HG03354 (cell line): ENCODE measurements at regions not wholly inside any gene's neighbourhood (a gene's known extent, or its start where the extent isn't known, plus 50 kb on each side); places are given as distances from the start of the nearest gene placed in this dataset.
"Not testable (repeated sequence)": the region's sequence is repeated elsewhere in the genome, so short reads cannot be mapped to it uniquely, and the experiment has no call there.

ENCODE experiments used
- ATAC-seq: cut with Tn5 transposase; IDR thresholded peaks from one replicate; pipeline ENCODE4 v1.9.1; 2021; ENCODE audit warnings: mild to moderate bottlenecking; ENCODE audit not compliant: unreplicated experiment, poor library complexity, severe bottlenecking

DNA sequence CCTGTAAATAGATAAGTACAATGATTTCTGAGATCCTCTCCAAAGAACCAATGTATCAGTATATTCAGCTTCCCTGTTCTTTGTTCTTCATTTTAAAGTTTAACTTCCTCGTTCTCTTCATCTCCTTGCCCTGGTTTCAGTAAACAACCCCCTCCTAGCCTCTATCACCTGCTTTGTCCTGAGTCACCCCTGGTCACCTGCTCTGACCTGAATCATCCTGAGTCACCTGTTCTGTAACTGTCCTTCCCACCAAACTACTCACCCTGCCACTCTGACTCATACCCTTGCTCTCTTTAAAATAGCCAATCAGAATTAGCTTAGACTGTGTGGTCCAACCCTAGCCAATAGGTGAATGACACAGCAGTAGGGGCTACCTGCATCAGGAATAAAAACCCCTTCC lies 313.0 kb upstream of the LRRC3B start:
- ATAC-seq: not testable (repeated sequence)

DNA sequence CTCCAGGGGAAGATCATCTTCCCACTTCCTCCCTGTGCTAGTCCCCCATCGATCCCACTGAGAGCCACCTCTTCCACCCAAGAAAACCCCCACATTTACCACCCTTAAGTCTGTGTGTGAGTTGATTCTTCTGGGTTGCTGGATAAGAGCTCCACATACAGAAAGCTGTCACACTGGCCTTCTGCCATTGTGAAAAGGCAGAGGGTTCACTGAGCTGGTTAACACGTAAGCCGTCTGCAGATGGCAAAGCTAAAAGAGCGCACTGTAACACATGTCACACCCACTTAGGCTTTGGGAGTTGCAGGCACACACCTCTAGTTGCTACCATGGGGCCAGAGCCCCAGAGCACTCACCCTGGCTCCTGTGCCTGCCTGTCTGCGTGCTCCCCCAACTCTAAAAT lies 309.8 kb upstream of the LRRC3B start:
- ATAC-seq: no peak

DNA sequence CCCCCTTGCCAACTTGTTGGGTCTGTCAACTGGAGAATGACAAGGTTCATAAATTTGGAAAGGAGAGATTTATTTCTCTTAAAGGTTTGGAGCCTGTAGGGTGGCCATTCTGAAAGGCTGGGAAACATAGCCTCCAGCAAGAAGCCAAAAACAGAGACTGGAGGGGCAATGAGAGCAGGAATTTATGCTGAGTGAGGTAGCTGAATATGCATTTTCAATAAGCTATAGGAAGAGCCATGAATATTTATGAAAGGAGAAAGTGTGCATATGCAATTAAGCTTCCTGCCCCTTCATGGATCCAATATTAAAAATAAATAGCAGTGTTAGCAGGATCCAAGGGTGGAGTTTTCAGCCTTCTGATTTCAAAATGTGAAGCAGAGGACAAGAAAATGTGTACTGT lies 306.1 kb upstream of the LRRC3B start:
- ATAC-seq: no peak

DNA sequence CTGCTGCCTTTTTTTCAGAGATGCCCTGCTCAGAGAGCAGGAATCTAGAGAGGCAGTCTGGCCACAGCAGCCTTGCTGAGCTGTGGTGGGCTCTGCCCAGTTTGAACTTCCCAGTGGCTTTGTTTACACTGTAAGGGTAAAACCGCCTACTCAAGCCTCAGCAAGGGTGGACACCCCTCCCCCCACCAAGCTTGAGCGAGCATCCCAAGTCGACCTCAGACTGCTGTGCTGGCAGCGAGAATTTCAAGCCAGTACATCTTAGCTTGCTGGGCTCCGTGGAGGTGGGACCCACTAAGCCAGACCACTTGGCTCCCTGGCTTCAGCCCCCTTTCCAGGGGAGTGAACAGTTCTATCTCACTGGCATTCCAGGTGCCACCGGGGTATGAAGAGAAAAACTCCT lies 298.8 kb upstream of the LRRC3B start:
- not testable (repeated sequence) for ATAC-seq

DNA sequence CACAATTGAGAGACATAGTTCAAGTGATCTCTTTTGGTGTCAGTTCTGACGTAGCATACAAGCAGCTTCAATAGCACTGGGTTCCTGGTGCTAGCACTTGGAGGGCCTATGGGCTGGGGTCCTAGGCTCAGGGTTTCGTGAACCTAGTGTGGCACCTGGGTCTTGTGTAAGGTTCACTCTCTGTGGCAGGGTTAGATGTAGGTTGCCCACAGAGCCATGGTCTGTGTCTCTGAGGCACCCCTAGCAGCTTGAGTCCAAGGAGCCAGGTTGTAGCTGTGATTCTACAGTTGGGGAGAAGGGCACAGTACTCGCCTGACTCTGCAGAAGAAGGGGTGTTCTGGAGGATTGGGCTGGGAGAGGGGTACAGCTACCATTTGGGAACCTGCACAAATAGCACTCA lies 282.6 kb upstream of the LRRC3B start:
- no peak for ATAC-seq

DNA sequence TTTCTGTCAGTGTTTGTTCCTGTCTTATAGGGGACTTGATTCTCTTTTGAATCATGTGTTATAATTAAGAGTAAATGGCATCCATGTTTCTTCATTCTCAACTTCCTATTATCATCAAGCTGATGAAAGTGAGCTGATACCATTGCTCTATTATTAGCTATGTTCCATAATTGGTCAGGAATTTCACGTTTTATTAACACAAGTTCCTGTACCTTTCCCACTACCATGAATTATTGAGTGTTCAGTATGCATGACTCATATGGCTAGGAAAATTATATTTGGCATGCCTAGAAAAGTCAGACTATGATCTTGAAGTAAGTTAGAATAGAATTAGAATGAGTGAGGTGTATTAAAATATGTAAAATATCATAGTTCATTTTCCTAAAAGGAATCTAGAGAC lies 278.9 kb upstream of the LRRC3B start:
- ATAC-seq: no peak

DNA sequence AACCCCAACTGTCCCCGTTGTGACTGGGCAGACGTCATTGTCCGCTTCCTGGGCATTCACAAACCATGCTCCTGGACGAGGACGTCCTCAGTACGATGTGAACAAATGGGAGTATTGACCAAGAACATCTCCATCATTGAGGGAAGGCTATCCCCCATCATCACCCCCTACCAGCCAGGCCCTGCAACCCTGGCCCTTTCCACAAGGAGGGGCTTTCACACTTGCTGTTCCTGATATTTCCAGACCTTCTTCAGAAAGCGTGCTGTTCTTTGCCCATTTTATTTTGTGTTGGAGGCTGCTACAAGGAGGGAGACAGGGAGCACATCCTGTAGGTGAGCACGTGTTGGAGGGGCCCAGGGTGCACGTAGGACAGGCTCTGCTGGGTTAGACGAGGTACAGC lies 277.0 kb upstream of the LRRC3B start:
- no peak for ATAC-seq

DNA sequence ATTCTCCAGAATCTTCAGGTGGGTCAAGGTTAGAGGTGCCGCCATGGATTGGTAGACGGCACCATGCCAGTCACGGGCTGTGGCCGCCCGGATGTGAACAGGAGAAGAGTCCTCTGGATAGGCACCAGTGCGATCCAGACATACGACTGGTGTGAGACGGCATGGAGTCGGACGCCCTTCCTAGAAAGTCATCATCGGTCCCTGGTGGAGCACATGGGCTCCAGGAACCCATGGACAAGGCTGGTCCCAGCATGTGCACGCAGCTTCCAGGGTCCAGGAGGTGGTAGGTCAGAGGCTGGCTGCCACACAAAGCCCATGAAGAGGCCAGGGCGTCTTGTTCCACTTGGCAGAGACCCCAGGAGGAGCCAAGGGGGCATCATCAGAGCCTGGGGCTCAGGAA lies 276.1 kb upstream of the LRRC3B start:
- no peak for ATAC-seq

DNA sequence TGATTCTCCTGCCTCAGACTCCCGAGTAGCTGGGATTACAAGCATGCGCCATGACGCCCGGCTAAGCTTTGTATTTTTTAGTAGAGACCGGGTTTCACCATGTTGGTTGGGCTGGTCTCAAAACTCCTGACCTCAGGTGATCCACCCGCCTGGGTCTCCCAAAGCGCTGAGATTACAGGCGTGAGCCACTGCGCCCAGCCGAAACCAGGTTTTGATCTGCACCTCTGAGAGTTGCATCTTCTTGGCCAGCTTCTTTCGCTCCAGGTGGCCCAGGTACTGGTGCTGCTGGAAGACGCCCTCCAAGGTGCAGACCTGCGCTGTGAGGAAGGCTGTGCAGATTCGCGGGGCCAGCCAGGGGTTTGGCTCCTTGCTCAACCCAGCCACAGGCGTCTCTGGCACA lies 275.4 kb upstream of the LRRC3B start:
- no peak for ATAC-seq

DNA sequence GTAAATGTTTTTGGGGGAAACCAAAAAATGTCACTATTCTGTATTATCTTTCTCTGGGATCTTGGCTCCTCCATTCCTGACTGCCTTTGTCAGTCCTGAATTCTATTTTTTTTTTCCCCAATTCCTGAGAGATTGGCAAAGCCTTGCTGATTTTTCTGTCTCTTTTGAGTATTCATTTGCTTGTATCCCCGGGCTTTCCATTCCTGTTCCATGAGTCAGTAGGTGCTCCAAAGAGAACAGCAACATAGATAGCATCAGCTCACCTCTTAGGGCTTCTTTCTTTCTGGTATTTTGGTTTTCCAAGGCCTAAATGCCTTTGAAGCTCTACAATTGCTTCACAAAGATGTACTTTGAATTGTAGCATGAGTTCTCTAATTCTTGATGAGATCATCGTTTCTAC lies 271.7 kb upstream of the LRRC3B start:
- no peak for ATAC-seq

DNA sequence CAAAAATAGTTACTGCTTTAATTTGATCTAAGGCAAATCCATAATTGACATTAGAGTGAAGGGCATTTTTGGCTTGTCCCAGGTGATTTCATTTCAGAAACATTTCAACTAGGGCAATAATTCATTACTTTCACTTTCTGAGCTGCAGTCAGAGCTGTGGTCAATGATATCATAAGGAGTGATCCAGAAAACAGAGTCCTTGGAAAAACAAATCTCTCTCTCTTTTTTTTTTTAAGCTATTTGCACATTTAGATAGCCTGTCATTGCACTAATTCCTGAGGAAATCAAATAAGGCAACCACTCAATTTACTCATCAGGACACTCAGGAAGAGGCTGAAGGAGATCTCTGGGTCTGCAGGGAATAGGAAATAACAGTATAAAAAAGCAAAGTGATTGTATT lies 269.5 kb upstream of the LRRC3B start:
- ATAC-seq: no peak

DNA sequence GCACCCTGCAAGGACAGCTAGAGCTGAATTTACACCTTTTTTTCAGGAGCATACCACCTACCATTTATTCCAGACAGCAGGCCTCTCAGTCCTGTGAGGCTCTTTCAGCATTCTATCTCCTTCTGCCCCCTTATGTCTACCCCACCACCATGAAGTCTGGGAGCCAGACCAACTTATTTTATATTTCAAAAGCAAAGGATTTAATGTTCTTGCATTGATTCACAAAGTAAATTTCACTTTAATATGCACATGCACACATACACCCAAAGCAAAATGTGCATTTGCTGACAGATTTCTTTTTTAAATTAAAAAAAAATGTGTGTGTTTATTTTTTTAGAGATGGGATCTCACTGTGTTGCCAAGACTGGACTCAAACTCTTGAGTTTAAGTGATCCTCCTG lies 264.2 kb upstream of the LRRC3B start:
- no peak for ATAC-seq

DNA sequence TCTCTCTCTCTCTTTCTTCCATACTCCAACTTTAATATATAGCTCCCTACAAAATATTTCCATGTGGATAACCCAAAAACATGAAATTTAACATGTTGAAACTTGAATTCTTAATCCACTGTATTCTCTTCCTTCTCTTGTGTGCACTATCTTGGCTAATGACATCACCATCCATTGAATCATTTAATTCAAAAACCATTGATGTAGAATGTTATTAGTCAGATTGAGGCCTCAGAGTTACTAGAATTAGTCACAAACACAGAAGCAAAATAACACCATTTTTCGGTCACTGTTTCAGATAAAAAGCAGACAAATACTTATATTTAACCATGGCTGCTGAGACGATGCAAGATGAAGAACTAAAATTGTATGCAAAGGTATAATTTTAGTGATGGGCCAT lies 256.9 kb upstream of the LRRC3B start:
- no peak for ATAC-seq

DNA sequence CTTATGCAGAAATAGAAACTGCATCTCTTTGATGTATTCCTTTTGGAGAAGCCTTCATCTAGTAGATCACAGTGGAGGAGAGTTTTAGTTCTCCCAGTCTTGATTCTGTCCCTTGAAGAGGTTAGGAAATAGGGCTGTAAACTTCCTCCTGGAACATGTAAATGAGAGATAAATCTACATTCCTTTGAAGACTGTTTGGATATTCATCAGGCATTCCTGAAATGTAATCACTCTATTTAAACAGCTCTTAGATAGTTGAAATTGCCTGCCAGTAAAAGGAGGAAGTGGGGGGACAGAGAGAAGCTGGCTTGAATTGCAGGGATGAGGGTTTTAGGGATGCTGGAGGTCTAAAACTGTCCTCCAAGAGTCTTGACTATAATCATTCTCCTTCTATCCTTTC lies 254.3 kb upstream of the LRRC3B start:
- no peak for ATAC-seq

DNA sequence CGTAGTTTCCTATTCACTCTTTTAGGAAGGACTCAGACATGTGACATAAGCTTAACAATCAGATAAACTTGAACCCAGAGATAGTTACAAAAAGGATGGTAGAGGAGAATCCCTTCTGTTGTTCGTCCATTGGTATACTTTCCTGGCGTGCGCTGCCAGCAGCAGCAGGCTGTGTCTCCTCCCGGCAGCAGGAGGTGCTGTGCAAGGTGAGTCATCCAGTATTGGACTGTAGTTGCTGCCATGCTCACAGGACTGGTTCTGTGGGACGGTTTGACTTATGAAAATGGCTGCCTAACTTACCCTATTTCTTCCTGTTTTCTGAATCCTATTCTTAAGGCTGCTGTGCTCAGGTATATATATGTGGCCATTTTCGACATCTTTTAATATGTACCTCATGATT lies 253.4 kb upstream of the LRRC3B start:
- ATAC-seq: no peak

DNA sequence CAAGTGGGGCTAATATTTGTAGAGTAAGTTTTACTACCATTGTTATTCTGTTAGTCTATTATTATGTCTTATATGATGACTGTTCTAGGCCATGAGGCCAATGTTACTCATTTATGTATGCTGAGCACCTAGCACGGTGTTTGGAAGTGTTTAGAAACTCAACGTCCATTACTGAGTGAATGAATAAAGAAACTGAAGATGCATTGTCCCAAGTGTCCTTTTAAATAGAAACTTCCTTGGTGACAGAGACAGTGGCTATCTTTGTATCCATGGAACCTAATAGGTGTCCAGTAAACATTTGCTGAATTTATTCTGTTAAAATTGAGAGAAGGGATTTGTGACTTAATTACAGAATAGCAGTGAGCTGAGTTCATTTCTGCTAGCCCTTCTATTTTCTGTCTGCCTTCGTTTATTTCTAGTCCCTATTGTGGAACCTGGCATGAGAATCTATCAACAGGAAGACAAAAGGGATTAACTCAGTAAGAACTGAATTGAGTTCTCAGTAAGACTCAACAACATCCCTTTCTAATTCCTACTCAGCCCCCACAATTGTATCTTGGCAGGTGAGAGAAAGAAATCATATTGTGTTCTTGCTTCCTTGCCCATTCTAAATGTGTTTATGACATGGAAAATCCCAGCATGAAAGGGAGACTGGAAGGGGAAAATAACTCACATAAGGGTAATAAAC lies 246.6 kb upstream of the LRRC3B start:
- ATAC-seq: no peak

DNA sequence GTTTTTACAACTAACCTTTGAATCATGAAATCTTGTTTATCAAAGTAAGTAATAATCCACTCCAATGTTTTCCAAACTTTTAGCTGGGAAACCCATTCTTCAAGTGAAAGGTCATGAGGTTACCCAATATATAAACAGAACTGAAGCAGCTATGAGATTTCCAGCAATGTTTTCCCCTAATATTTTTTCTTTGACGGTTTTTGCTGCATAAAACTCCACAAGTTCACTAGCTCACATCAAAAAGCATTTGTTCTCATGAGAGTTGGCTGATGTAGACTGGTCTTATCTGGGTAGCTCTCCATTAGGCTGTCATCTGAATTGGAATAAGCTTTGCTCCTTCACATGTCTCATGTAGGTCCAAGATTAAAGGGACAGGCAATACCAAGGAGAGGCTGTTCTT lies 241.2 kb upstream of the LRRC3B start:
- no peak for ATAC-seq

DNA sequence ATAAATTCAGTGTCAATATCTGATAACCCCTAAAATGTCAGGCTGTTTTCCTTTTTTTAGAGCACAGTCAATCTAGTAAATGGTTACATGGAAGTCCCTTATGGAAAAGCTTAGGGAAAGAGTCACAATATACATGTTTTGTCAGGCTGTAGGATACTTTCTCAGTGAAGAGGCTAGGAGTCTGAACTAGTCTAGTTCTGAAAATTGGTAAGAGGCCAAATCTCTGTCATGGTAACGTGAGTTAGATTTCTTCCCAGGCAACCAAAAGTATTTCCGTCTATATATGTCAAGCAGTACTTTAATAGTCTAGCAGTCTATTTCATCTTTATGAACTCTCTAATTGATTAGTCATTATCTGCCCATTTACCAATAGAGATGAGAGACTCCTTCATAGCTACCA lies 215.9 kb upstream of the LRRC3B start:
- ATAC-seq: no peak

DNA sequence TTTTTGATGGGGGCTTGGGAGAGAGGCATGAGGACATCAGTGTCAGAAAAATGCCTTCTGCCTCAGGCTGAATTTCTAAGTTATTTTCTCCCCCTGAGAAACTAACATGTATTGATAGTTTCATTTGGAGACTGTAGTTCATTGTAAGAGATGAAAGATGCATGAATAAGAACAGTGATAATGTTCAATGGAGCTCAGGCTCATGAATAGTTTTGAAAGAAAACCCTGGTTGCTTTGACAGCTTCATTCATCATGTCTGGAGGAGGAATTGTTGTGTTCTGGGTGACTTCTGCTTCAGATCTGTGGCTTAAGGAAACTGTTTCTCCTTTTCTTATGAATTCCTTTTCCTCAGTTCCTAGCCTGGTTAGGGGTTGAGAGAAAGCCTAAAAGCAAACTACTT lies 204.0 kb upstream of the LRRC3B start:
- no peak for ATAC-seq

DNA sequence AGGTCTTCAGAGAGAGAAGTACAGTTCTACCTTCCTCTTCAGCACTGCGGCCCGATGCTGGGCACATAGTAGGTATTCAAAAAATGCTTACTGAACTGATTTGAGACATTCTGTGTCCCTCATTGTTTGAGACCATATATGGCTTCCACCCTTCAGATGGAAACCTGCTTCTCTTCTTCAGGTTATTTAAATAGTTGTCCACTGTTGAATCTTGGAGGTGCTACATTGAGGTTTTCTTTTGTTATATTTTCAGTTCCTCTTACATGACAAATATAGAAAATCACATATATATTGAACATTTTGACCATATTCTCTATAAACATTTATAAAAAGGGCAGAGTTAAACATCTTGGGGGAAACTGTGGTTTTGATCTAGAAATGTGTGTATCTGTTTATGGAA lies 200.2 kb upstream of the LRRC3B start:
- no peak for ATAC-seq

DNA sequence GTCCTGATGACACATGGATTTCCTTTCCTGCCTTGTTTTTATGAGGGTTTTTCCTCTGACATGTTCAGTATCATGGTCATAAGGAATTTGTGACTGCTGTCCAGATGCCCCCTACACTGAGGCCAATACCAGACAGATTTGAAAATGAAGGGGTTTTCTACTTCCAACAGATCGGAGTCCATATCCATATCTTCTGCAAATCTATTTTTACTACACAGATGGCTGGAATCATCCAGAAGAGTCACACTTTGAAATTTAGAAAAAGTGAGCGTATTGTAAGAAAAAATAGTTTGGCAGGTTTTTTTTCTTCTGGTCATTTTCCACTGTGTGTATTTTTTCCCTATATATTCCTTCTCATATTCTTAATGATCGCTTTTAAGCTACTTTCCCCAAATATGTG lies 197.5 kb upstream of the LRRC3B start:
- ATAC-seq: no peak

DNA sequence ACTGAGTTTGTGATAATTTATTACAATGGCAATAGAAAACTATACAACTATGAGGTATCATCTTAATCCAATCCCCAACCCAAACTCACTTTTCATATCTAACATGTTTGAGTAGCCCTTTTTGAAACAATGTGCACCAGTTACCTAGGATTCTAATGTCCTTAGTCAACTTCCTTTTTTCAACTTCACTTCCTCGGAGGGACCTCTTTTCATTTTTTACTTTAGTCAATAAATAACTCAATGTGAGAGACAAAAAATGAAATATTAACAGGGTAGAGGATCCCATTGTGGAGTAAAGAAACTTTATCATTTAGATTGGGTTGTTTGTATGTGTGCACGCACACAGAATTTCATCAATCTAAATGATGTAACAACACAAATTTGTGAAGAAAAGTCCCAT lies 193.6 kb upstream of the LRRC3B start:
- no peak for ATAC-seq
